Stimulated activated naive B cell treated with anti-CD40 and anti-IgM and Interleukin-4, amounts not matched to agents 10 μg/mL and 1 μg/mL and 100 μg/mL, for 72 hours (primary cell): ENCODE measurements at regions not wholly inside any gene's neighbourhood (a gene's known extent, or its start where the extent isn't known, plus 50 kb on each side); places are given as distances from the start of the nearest gene placed in this dataset.

Experiments
- ATAC-seq, 2 donors: fragments of 150-1000 bp; cut with Tn5 transposase; replicated peaks; 2 replicates each; pipeline ENCODE4 v1.10.0; 2021; ENCODE audit warnings: moderate library complexity in 1 of 2
- DNase-seq: peaks from one replicate; pipeline ENCODE4 v3.0.0; 2021
- H3K27ac Mint-ChIP-seq: one replicate; pipeline ENCODE4 v1.8.0; 2022; ENCODE audit warnings: mild to moderate bottlenecking, mixed read lengths
- H3K27me3 Mint-ChIP-seq, 2 donors: one replicate each; pipeline ENCODE4 v1.8.0; 2022; ENCODE audit warnings: mixed read lengths in 2 of 2
- H3K36me3 Mint-ChIP-seq, 2 donors: one replicate each; pipeline ENCODE4 v1.8.0; 2022; ENCODE audit warnings: mixed read lengths in 2 of 2, mild to moderate bottlenecking in 1 of 2
- H3K4me1 Mint-ChIP-seq, 2 donors: one replicate each; pipeline ENCODE4 v1.8.0; 2022; ENCODE audit warnings: mixed read lengths in 2 of 2, mild to moderate bottlenecking in 1 of 2
- H3K4me3 Mint-ChIP-seq, 2 donors: one replicate each; pipeline ENCODE4 v1.8.0; 2022; ENCODE audit warnings: mild to moderate bottlenecking in 2 of 2, mixed read lengths in 2 of 2, moderate library complexity in 1 of 2
- H3K9me3 Mint-ChIP-seq, 2 donors: one replicate each; pipeline ENCODE4 v1.8.0; 2022; ENCODE audit warnings: mixed read lengths in 2 of 2, mild to moderate bottlenecking in 1 of 2

GRCh38 chr11:103681855-103682254 is 354.6 kb upstream of the DDI1 start:
- Mint-ChIP-seq H3K27ac (no peak overlapping the region), H3K36me3 (no peaks in the 10 kb centered on the region), H3K4me3 (no peak overlapping the region), H3K4me1 (peaks cover 5 to 9% of the 10 kb centered on the region in 2 donors), H3K9me3 (peaks cover 0 to 3% of the 10 kb centered on the region in 2 donors), H3K27me3 (peaks cover 13 to 26% of the 10 kb centered on the region in 2 donors)
- ATAC-seq (peak in 1 of 2 donors; percentile 33), DNase-seq (no peak)

GRCh38 chr11:103682318-103683184 is 353.9 kb upstream of the DDI1 start:
- H3K9me3 Mint-ChIP-seq: peaks cover 0 to 3% of the 10 kb centered on the region in 2 donors
- peak; percentile 88 to 91 for ATAC-seq

GRCh38 chr11:103683576-103683975 is 352.9 kb upstream of the DDI1 start:
- ATAC-seq: no peak
- Mint-ChIP-seq H3K27ac (no peak overlapping the region), H3K4me1 (peaks cover 5 to 9% of the 10 kb centered on the region in 2 donors), H3K4me3 (no peak overlapping the region), H3K27me3 (peaks cover 13 to 28% of the 10 kb centered on the region in 2 donors), H3K36me3 (no peaks in the 10 kb centered on the region), H3K9me3 (peaks cover 0 to 3% of the 10 kb centered on the region in 2 donors)
- no peak for DNase-seq

More at GRCh38 chr11:103682318-103683184, 353.9 kb upstream of the DDI1 start:
- no peak overlapping the region for H3K27ac Mint-ChIP-seq
- peak; percentile 49 for DNase-seq
- H3K4me1 Mint-ChIP-seq: peaks cover 5 to 9% of the 10 kb centered on the region in 2 donors
- H3K36me3 Mint-ChIP-seq: no peaks in the 10 kb centered on the region
- H3K27me3 Mint-ChIP-seq: peaks cover 13 to 28% of the 10 kb centered on the region in 2 donors
- H3K4me3 Mint-ChIP-seq: no peak overlapping the region

- H3K27me3 Mint-ChIP-seq: peaks cover 7 to 21% of the 10 kb centered on the region in 2 donors
- H3K27ac Mint-ChIP-seq: no peak overlapping the region
- ATAC-seq: no peak
- no peak overlapping the region for H3K4me3 Mint-ChIP-seq
- H3K4me1 Mint-ChIP-seq: no peaks in the 10 kb centered on the region
- peaks cover 0 to 3% of the 10 kb centered on the region in 2 donors for H3K9me3 Mint-ChIP-seq
- no peak for DNase-seq
- H3K36me3 Mint-ChIP-seq: no peaks in the 10 kb centered on the region
These were observed 347.5 kb upstream of the DDI1 start for GRCh38 chr11:103688924-103689323.

GRCh38 chr11:103690356-103690755 is 346.1 kb upstream of the DDI1 start:
- no peaks in the 10 kb centered on the region for H3K36me3 Mint-ChIP-seq
- H3K27me3 Mint-ChIP-seq: peaks cover 8 to 9% of the 10 kb centered on the region in 2 donors
- no peak for ATAC-seq
- H3K4me3 Mint-ChIP-seq: no peak overlapping the region
- H3K27ac Mint-ChIP-seq: no peak overlapping the region
- H3K4me1 Mint-ChIP-seq: no peaks in the 10 kb centered on the region
- peaks cover 0 to 3% of the 10 kb centered on the region in 2 donors for H3K9me3 Mint-ChIP-seq
- DNase-seq: no peak

GRCh38 chr11:103696123-103696522 is 340.3 kb upstream of the DDI1 start:
- H3K36me3 Mint-ChIP-seq: no peaks in the 10 kb centered on the region

GRCh38 chr11:103699216-103699615 is 337.2 kb upstream of the DDI1 start:
- DNase-seq: no peak
- Mint-ChIP-seq H3K27me3 (peaks cover 11% of the 10 kb centered on the region in 2 donors), H3K36me3 (no peaks in the 10 kb centered on the region), H3K4me1 (no peaks in the 10 kb centered on the region), H3K4me3 (no peak overlapping the region), H3K27ac (no peak overlapping the region), H3K9me3 (peaks cover 3 to 5% of the 10 kb centered on the region in 2 donors)
- no peak for ATAC-seq

More at GRCh38 chr11:103696123-103696522, 340.3 kb upstream of the DDI1 start:
- peaks cover 10 to 12% of the 10 kb centered on the region in 2 donors for H3K27me3 Mint-ChIP-seq
- no peak overlapping the region for H3K27ac Mint-ChIP-seq
- H3K4me1 Mint-ChIP-seq: no peaks in the 10 kb centered on the region
- ATAC-seq: no peak
- no peak overlapping the region for H3K4me3 Mint-ChIP-seq
- H3K9me3 Mint-ChIP-seq: peaks cover 3 to 5% of the 10 kb centered on the region in 2 donors
- DNase-seq: no peak

- Mint-ChIP-seq H3K27ac (no peak overlapping the region), H3K27me3 (peaks cover 12 to 15% of the 10 kb centered on the region in 2 donors), H3K9me3 (peaks cover 3 to 5% of the 10 kb centered on the region in 2 donors), H3K36me3 (no peaks in the 10 kb centered on the region), H3K4me1 (no peaks in the 10 kb centered on the region), H3K4me3 (no peak overlapping the region)
- DNase-seq: no peak
- ATAC-seq: no peak
These were observed 336.8 kb upstream of the DDI1 start for GRCh38 chr11:103699656-103700055.

- Mint-ChIP-seq H3K27ac (no peak overlapping the region), H3K9me3 (peaks cover 3 to 5% of the 10 kb centered on the region in 2 donors), H3K4me1 (no peaks in the 10 kb centered on the region), H3K4me3 (no peak overlapping the region), H3K27me3 (peaks cover 13 to 18% of the 10 kb centered on the region in 2 donors), H3K36me3 (no peaks in the 10 kb centered on the region)
- DNase-seq (no peak), ATAC-seq (no peak)
These were observed 335.8 kb upstream of the DDI1 start for GRCh38 chr11:103700622-103701021.

GRCh38 chr11:103703437-103703836 is 333.0 kb upstream of the DDI1 start:
- Mint-ChIP-seq H3K4me1 (no peaks in the 10 kb centered on the region), H3K36me3 (peaks cover 0 to under 1% of the 10 kb centered on the region in 2 donors), H3K27me3 (peaks cover 8 to 13% of the 10 kb centered on the region in 2 donors), H3K4me3 (no peak overlapping the region), H3K9me3 (peaks cover under 1 to 1% of the 10 kb centered on the region in 2 donors), H3K27ac (no peak overlapping the region)
- no peak for ATAC-seq
- DNase-seq: no peak

- Mint-ChIP-seq H3K9me3 (peaks cover 6 to 7% of the 10 kb centered on the region in 2 donors), H3K36me3 (peaks cover 0 to 5% of the 10 kb centered on the region in 2 donors), H3K27me3 (peaks cover 8 to 13% of the 10 kb centered on the region in 2 donors), H3K4me3 (no peak overlapping the region), H3K4me1 (peaks cover 0 to 3% of the 10 kb centered on the region in 2 donors), H3K27ac (no peak overlapping the region)
- ATAC-seq (no peak), DNase-seq (no peak)
These were observed 332.5 kb upstream of the DDI1 start for GRCh38 chr11:103703954-103704353.

GRCh38 chr11:103705642-103706041 is 330.8 kb upstream of the DDI1 start:
- peaks cover 0 to 8% of the 10 kb centered on the region in 2 donors for H3K36me3 Mint-ChIP-seq
- ATAC-seq: no peak
- no peak for DNase-seq
- H3K4me3 Mint-ChIP-seq: no peak overlapping the region
- H3K27me3 Mint-ChIP-seq: peaks cover 5 to 8% of the 10 kb centered on the region in 2 donors
- H3K27ac Mint-ChIP-seq: no peak overlapping the region
- H3K9me3 Mint-ChIP-seq: peaks cover 13 to 15% of the 10 kb centered on the region in 2 donors
- H3K4me1 Mint-ChIP-seq: peaks cover 5 to 9% of the 10 kb centered on the region in 2 donors

- Mint-ChIP-seq H3K27me3 (peaks cover 3 to 5% of the 10 kb centered on the region in 2 donors), H3K9me3 (peaks cover 13 to 15% of the 10 kb centered on the region in 2 donors), H3K36me3 (peaks cover 0 to 8% of the 10 kb centered on the region in 2 donors), H3K4me1 (peaks cover 5 to 9% of the 10 kb centered on the region in 2 donors), H3K27ac (no peak overlapping the region), H3K4me3 (no peak overlapping the region)
- ATAC-seq (peak; percentile 90 to 94), DNase-seq (peak; percentile 1)
These were observed 327.1 kb upstream of the DDI1 start for GRCh38 chr11:103709371-103709770.

- Mint-ChIP-seq H3K4me3 (no peak overlapping the region), H3K9me3 (peaks cover 4 to 6% of the 10 kb centered on the region in 2 donors), H3K27ac (no peak overlapping the region), H3K4me1 (peaks cover 3 to 4% of the 10 kb centered on the region in 2 donors), H3K36me3 (peaks cover 0 to under 1% of the 10 kb centered on the region in 2 donors), H3K27me3 (peaks cover 5 to 6% of the 10 kb centered on the region in 2 donors)
- DNase-seq: no peak
- ATAC-seq: no peak
These were observed 322.2 kb upstream of the DDI1 start for GRCh38 chr11:103714246-103714645.

- Mint-ChIP-seq H3K36me3 (no peaks in the 10 kb centered on the region), H3K27ac (no peak overlapping the region), H3K4me1 (no peaks in the 10 kb centered on the region), H3K9me3 (no peaks in the 10 kb centered on the region), H3K4me3 (no peak overlapping the region), H3K27me3 (peaks cover 5 to 6% of the 10 kb centered on the region in 2 donors)
- no peak for ATAC-seq
- DNase-seq: no peak
These were observed 320.1 kb upstream of the DDI1 start for GRCh38 chr11:103716363-103716762.
